GM18508 (cell line): ENCODE measurements at regions not wholly inside any gene's neighbourhood (a gene's known extent, or its start where the extent isn't known, plus 50 kb on each side); places are given as distances from the start of the nearest gene placed in this dataset.
"Not testable (repeated sequence)": the region's sequence is repeated elsewhere in the genome, so short reads cannot be mapped to it uniquely, and the experiment has no call there.

Experiments used
- ATAC-seq: cut with Tn5 transposase; IDR thresholded peaks from one replicate; pipeline ENCODE4 v1.9.1; 2021; ENCODE audit warnings: moderate number of reproducible peaks; ENCODE audit not compliant: insufficient read depth, unreplicated experiment

DNA sequence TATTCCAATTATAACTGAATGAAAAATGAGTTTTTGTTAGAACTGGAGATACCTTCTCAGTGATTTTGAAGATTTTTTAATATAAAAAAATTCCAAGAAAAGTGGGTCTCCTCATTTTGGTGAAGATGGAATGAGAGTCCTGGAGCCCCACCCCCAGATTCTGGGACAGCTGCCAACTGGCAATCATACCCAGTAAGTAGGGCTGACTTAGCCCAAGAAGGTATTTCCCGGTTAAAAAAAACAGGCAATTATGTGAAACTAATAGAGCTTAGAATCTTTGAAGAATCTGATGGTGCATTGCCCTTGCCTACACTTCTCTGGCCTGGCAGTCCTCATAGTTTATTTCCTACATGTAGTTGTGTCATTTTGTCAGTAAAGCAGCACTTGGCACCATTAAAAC, 52.8 kb upstream of the VWDE start:
- no peak for ATAC-seq

DNA sequence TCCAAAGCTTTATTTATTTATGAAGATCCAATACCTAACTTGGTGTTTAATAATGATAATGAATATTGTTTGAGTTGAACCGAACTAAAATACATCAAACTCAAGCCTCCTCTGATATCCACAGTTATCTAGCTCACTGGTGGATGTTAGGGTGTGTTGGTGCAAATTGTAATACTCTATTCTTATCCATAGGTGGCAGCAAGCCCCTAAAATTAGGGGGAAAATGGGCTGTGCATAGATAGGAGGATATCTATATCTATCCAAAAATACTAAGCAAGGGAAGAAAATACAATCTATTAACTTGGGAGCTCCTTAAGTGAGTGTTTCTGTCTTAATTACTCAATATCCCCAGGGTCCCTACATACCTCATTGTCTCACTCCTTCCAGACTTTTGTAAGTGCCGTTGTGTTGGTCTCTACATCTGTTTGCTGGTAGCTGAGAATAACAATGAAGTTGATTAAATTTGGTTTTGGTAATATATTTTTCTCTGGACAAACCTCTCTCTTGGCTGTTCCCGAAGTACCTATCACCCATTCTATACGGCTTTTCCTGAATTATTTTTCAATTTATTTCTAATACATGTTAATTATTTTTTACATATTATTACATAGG, 55.0 kb upstream of the VWDE start:
- peak; percentile 97 for ATAC-seq

DNA sequence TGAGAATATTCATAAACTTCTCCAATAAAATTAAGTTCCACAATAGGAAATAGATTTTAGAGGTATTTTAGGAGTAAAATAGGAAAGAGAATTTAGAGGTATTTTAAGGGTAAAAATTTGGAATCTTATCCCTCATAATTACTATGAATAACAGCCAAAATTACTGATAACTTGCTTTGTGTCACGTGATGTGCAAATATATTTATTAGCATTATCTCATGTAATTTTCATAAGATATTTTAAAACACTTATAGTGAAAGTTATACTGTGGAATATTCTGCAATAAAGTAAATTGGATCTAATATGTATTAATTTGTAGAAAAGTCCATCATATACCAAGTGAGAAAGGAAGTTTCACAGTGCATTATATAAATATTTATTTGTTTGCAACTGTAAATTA, 64.2 kb upstream of the VWDE start:
- ATAC-seq = no peak

DNA sequence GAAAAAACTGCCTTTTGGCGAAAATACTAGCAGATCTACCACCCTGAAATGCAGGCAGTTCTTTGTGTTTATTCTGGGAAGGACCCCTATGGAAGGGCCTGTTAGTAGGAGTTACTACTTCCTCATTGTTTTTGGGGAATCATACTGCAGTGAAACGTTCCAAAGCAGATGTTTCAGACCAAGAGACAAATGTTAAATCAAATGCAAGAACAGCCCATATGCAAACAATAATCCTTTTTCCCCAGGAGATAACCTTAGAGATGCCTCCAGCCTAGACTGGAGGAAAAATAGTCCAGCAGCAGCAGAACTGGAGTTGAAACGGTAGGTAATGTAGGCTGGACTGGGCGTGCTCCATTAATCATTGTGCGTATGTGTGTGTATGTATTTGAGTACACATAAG, 65.9 kb upstream of the VWDE start:
- no peak for ATAC-seq

DNA sequence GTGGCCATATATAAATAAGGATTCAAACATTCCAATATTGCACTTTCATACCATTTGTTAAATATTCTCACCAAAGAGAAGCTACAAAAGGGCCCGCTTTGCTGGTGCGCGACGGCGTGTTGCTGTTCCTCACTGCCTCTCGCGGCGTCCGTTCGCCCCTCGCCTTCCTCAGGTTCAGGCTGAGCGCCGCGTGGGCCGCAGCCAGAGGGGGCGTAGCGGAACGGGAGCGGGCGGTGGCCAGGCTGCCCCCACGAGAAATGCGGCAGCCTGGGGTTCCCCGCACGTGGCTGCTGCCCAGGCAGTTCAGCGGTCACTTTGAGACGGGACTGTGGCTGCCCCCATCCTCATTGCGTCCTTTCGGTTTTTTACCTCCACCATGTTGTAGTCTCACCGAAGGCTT, 67.3 kb upstream of the VWDE start:
- ATAC-seq = no peak

DNA sequence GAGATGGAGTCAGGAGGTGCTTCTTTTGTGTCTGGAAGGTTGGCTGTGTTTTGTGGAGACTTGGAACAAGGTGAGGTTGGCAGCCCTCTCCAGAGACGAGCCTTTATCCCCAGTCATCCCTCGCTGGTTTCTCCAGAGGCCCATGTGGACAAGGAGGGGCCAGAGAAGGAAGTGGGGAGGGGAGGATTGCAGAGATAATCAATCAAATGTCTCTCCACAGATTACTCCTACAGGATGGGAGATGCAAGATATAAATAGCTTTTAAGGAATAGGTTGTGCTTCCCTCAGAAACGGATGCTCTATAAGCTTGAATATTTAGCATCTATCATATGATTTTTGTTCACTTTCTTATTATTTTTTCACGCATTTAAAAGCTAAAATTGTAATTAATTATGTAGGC, 70.4 kb upstream of the VWDE start:
- ATAC-seq = no peak

DNA sequence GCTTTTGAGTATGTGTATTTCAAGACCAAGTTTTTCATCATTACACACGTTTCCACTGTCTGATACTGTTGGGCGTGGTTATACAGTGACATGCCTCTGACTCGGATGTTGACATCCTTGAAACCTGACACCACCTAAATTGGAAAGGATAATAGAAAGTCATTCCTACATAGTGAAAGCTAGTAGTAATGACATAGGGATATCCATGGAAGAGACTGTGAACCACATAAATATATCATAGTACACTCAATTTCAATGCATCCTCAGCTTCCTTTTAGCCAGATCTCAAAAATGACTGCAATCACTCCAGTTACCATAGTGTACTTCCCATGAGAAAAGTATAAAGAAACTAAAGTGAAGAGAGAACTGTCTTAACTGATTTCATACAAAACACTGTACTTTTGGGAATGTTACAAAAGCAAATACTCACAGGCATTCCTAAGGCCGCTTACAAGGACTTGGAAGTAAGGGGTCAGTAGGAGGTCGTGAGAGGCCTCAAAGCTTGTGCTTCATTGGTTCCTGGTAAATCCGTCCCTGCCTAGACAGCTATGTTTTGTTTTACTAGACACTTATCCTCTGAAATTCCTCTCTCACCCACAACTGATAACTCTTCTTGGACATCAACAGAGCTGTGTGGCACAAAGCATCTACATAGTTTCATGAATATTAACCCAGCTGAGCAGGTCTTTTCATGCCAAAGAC, 71.8 kb upstream of the VWDE start:
- ATAC-seq = no peak

DNA sequence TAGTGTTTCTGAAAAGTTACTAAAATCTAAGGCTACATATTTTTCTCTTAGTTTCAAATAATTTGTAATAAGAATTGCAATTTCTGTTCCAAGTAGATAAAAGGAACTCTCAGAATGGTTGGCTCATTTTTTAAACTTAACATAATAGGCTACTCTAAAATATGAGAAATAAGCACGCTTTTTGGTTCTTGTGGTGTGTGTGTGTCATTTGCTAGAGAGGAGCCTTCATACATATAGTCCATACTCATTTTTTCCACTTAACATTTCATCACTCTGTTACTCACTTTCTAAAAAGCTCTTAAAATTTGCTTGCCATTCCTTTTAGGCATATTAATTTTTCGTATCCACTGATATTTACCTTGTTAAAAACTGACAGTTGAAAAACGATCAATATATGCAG, 74.0 kb upstream of the VWDE start:
- ATAC-seq = no peak

DNA sequence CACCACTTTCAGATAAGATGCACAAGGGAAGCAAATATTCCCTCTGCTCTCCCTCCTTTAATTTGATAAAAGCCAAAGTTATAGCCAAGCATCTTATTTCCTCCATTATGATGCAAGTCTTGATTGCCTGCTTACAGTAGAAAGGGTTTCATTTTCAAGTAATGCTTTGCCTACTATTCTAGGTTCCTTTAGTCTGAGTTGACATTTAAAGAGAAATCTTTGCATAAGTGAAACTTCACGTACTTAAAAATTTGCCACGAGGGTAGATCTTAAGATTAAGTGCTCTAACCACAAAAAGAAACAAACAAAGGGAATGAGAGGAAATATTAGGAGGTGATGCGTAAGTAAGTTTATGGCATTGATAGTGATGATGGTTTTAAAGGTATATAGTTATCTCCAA, 78.1 kb upstream of the VWDE start:
- peak; percentile 97 for ATAC-seq

DNA sequence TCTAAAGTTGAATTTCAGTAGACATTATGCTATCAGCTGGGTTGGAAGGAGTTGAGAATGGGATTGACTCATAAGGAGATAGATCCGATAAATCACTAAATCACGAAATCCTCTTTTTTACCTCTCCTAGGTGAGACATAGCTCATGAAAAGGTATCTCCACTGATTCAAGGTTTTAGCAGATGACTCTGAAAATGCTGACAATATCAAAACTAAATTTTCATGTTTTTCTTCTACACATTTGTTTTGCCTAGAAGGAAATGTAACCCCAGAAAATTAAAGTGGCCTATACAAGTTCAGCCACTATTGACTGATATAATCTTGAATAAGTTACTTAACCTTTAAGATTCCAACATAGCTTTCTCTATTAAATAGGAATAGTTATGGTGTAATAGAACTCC, 82.2 kb upstream of the VWDE start:
- ATAC-seq = no peak

DNA sequence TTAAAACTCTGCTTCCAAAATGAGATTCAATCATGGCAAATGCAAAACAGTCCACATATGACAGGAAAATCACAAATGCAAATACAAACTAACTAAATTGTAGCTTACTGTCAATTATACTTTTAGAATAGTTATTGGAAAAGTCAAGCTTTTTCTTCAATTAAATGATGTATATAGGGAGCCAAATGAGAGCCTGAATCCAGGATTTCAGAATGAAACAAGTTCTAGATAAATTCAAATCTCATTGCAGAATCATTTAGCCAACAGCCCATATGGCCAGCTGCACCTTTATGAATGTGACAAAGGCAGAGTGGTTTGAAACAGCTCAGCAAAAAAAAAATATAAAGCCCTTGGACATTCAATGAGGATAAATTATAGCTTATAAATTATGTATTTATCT, 82.2 kb upstream of the SCIN start:
- no peak for ATAC-seq

DNA sequence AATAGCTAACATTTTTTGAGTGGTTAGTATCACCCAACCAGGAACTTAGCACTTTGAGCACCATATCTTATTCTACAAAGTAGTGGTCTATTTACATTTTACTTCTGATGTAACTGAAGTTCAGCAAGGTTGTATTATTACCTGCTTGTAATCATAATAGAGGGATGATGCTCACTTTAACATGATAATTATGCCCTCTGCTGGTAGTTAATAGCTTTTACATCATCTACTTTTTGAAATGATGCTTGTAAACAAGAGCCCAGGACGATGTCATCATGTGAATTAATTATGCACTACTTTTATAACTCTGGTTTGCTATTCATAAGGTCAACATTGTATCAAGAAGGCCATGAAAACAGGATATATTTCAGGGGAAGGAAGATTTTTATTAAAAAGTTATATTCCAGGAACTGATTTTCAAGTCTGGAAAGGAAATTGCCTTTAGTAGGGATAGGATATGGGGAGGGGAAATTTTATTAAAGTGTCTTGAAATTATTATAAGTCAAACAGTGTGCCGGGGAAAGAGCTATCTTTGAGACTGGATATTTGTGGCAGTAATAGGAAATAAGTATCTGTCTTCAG, 80.3 kb upstream of the SCIN start:
- ATAC-seq = peak; percentile 74

DNA sequence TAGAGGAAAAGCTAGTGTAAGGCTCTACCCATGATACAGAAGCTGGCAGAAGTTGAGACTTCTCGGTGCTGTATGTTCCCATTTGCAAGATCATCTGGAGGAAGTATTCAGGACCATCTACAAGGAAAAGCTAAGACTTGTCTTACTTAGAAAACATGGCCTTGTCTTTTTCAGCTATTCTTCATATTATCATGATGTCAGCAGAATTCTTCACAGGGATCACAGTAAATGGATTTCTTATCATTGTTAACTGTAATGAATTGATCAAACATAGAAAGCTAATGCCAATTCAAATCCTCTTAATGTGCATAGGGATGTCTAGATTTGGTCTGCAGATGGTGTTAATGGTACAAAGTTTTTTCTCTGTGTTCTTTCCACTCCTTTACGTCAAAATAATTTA, 79.6 kb upstream of the SCIN start:
- ATAC-seq = no peak

DNA sequence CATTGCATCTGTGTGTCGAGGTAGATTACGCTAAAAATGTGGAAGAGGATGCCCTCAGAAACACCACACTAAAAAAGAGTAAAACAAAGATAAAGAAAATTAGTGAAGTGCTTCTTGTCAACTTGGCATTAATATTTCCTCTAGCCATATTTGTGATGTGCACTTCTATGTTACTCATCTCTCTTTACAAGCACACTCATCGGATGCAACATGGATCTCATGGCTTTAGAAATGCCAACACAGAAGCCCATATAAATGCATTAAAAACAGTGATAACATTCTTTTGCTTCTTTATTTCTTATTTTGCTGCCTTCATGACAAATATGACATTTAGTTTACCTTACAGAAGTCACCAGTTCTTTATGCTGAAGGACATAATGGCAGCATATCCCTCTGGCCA, 79.0 kb upstream of the SCIN start:
- ATAC-seq = no peak

DNA sequence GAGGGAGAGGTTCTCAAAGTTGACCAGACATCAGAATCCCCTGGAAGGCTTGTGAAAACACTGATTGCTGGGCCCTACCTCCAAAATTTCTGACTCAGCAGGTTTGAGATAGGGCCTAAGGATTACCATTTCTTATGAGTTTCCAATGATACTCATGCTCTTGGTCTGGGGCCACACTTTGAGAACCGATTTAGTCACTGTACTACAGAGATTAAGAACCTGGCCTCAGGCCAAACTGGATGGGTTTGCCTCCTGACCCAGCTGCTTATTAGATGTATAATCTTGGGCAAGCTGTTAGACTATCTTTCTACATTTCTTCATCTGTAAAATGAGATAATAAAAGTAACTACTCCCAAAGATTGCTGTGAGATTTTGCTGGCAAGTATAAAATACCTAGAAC, 77.1 kb upstream of the SCIN start:
- ATAC-seq = no peak

DNA sequence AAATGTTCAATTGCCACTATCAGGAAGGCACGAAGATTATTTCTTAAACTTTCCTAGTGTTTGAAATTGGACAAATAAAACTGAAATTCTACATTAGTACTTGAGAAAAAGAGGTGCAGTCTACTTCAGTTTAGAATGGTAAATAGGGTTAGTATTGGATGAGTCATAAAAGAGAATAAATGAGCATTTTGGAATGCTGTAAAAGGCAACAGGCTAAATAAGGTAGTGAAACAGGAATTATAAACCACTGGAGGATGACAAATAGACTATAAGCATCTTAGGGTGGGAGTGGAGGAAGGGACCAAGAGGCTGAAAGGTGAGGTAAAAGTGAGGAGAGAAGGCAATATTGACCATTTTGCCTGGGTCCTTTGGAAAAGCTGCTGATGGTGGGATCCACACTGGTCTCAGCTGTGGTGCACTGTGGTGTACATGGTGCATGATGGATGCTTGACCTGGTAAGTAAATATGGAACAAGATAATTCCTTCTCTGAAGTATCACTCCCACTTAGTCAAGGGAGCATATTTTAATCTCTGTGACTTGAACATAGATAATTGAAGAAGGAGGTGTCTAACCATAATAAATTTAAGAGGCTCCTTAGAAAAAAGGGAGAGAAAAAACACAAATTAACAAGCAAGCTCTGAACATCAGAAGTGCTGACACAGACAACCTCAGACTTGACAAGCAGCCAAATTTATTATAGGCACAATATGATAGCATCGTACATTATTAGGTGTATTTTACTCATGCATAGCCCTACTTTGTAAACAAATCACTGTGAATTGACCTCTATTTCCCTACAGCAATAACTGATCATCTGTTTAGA, 76.4 kb upstream of the SCIN start:
- ATAC-seq = no peak

DNA sequence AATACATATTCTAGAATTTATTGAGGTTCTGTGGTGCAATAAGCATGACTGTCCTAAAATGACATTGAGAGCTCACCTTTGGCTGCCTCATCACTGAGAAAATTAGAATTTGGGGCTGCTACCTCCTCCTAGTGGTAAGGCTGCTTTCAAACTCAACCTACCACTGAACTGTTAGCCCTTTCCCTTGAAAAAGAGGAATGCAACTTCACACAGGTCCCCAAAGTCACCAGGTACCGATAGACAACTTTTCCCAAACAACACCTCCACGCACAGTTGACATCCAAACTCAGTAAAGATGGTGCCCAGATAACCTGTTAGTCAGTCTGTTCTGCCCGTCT, 75.9 kb upstream of the SCIN start:
- ATAC-seq = no peak

DNA sequence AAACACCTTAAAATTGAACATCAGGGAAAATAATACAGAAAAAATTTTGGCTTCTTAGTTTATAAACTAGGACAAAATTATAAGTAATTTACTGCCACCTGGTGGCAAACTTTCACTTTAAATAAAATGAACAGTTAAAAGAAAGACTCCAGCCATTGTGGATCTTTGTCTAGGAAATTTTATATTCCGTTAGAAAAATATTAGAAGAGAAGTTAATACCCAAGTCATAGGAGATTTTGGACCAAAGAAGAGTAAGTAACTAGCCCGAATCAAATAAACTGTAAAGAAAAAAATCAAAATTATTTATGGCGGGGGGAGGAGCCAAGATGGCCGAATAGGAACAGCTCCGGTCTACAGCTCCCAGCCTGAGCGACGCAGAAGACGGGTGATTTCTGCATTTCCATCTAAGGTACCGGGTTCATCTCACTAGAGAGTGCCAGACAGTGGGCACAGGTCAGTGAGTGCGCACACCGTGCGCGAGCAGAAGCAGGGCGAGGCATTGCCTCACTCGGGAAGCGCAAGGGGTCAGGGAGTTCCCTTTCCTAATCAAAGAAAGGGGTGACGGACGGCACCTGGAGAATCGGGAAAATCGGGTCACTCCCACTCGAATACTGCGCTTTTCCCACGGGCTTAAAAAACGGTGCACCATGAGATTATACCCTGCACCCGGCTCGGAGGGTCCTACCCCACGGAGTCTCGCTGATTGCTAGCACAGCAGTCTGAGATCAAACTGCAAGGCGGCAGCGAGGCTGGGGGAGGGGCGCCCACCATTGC, 73.4 kb upstream of the SCIN start:
- not testable (repeated sequence) for ATAC-seq

DNA sequence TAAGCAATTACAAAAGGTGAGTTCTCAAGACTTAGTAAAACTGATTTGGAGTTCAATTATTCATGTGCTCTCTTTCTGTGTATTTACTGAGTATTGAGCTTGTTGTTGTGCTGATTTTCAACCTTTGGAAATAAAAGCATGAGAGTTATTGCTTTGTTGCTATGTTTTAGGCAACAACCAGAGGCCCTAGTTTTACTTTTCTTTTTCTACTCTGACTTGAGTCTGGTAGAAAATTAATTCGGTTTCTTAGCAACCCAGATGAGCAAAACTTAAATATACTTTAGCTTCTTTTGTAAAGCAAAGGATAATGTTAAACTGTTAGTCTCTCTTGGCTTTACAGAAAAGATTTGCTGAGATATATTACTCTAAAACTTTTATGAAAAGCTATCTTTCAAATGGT, 66.4 kb upstream of the SCIN start:
- no peak for ATAC-seq

DNA sequence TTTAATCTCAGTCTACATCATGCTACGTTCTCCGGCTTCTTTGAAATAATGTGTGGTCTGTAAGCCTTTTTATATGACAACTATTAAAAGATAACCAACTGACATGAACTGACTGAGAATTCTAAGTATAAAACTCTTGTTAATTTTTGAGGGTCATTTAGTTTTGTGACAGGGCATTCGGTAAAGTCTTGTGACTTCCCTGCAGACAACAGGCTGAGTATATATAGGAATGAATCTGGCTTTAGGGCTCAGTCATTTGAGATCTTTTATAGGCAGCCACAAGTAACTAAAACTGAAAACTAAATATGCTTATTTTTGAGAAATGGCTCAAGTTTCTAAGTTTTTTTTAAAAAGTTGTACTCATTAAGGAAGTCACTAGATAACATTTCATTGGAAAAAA, 62.5 kb upstream of the SCIN start:
- no peak for ATAC-seq

DNA sequence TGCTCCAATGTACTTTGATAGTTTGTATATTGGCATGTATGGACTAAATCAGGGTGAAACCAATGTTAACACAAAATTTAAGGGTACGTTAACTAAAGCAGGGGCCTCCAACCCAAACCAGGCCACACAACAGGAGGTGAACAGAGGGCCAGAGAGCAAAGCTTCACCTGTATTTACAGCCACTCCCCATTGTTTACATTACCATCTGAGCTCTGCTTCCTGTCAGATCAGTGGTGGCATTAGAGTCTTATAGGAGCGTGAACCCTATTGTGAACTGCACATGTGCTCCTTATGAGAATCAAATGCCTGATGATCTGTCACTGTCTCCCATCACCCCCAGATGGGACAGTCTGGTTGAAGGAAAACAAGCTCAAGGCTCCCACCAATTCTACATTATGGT, 62.0 kb upstream of the SCIN start:
- no peak for ATAC-seq
